Eye (tissue), 1 donor: ENCODE measurements at regions not wholly inside any gene's neighbourhood (a gene's known extent, or its start where the extent isn't known, plus 50 kb on each side); places are given as distances from the start of the nearest gene placed in this dataset.
"Not testable (repeated sequence)": the region's sequence is repeated elsewhere in the genome, so short reads cannot be mapped to it uniquely, and the experiment has no call there.

Source experiments
- DNase-seq: peaks from one replicate; pipeline ENCODE4 v3.0.0-alpha.2; 2015

- DNase-seq: no peak
Measured at GRCh38 chr13:74557870-74558269, 423.7 kb upstream of the KLF12 start.

- DNase-seq: peak; percentile 43
Measured at GRCh38 chr13:74555651-74556420, 421.6 kb upstream of the KLF12 start.

GRCh38 chr13:74555276-74555625, 421.0 kb upstream of the KLF12 start:
- peak; percentile 57 for DNase-seq

GRCh38 chr13:74554569-74555275, 420.5 kb upstream of the KLF12 start:
- peak; percentile 65 for DNase-seq

- DNase-seq: no peak
Measured at GRCh38 chr13:74550039-74550438, 415.8 kb upstream of the KLF12 start.

GRCh38 chr13:74536649-74537048, 402.4 kb upstream of the KLF12 start:
- DNase-seq: not testable (repeated sequence)

GRCh38 chr13:74533226-74533625, 399.0 kb upstream of the KLF12 start:
- no peak for DNase-seq

- DNase-seq: peak; percentile 17
Measured at GRCh38 chr13:74530011-74530410, 395.8 kb upstream of the KLF12 start.

- DNase-seq: no peak
Measured at GRCh38 chr13:74528734-74529513, 394.7 kb upstream of the KLF12 start.

GRCh38 chr13:74523057-74523456, 388.9 kb upstream of the KLF12 start:
- DNase-seq: no peak

GRCh38 chr13:74511523-74511922, 377.3 kb upstream of the KLF12 start:
- no peak for DNase-seq

- no peak for DNase-seq
Measured at GRCh38 chr13:74487091-74487722, 353.0 kb upstream of the KLF12 start.

GRCh38 chr13:74485757-74486156, 351.6 kb upstream of the KLF12 start:
- DNase-seq: no peak

- no peak for DNase-seq
Measured at GRCh38 chr13:74479124-74479523, 344.9 kb upstream of the KLF12 start.

GRCh38 chr13:74476788-74477187, 342.6 kb upstream of the KLF12 start:
- no peak for DNase-seq

- DNase-seq: no peak
Measured at GRCh38 chr13:74476365-74476764, 342.2 kb upstream of the KLF12 start.

- DNase-seq: no peak
Measured at GRCh38 chr13:74466864-74467263, 332.7 kb upstream of the KLF12 start.

- no peak for DNase-seq
Measured at GRCh38 chr13:74466020-74466419, 331.8 kb upstream of the KLF12 start.

- peak; percentile 38 for DNase-seq
Measured at GRCh38 chr13:74465271-74465670, 331.1 kb upstream of the KLF12 start.

- no peak for DNase-seq
Measured at GRCh38 chr13:74464670-74465069, 330.5 kb upstream of the KLF12 start.

- no peak for DNase-seq
Measured at GRCh38 chr13:74461011-74461410, 326.8 kb upstream of the KLF12 start.

GRCh38 chr13:74452881-74453280, 318.7 kb upstream of the KLF12 start:
- no peak for DNase-seq

- DNase-seq: no peak
Measured at GRCh38 chr13:74452176-74452575, 318.0 kb upstream of the KLF12 start.
